Erythroblast (primary cell): ENCODE measurements at regions not wholly inside any gene's neighbourhood (a gene's known extent, or its start where the extent isn't known, plus 50 kb on each side); places are given as distances from the start of the nearest gene placed in this dataset.

Experiments used
- GATA1 ChIP-seq: IDR thresholded peaks from 2 replicates; pipeline ENCODE4 v1.6.1; 2011; ENCODE audit warnings: low read depth, mild to moderate bottlenecking, control low read depth, low read length, moderate library complexity
- POLR2A ChIP-seq: IDR thresholded peaks from 2 replicates; pipeline ENCODE4 v1.6.1; 2011; ENCODE audit warnings: mild to moderate bottlenecking, low read length

- TF ChIP-seq POLR2A (no peak), GATA1 (no peak)
Observed at GRCh38 chr1:200464784-200465400, 55.1 kb upstream of the ZNF281 start.
